Ishikawa (cell line): ENCODE measurements at regions not wholly inside any gene's neighbourhood (a gene's known extent, or its start where the extent isn't known, plus 50 kb on each side); places are given as distances from the start of the nearest gene placed in this dataset.

Experiments used
- CEBPB ChIP-seq: IDR thresholded peaks from 2 replicates; pipeline ENCODE4 v1.6.1; 2012
- CREB1 ChIP-seq: IDR thresholded peaks from 2 replicates; pipeline ENCODE4 v1.6.1; 2012; ENCODE audit warnings: low read depth
- EGR1 ChIP-seq: IDR thresholded peaks from 2 replicates; pipeline ENCODE4 v1.6.1; 2012
- EP300 ChIP-seq: IDR thresholded peaks from 2 replicates; pipeline ENCODE4 v1.6.1; 2012; ENCODE audit warnings: borderline replicate concordance
- FOXM1 ChIP-seq: IDR thresholded peaks from 2 replicates; pipeline ENCODE4 v1.6.1; 2012; ENCODE audit warnings: low read depth, borderline replicate concordance
- MAX ChIP-seq: IDR thresholded peaks from 2 replicates; pipeline ENCODE4 v1.6.1; 2012
- NFIC ChIP-seq: IDR thresholded peaks from 2 replicates; pipeline ENCODE4 v1.6.1; 2012
- RAD21 ChIP-seq: IDR thresholded peaks from 2 replicates; pipeline ENCODE4 v1.6.1; 2012; ENCODE audit warnings: low read depth
- REST ChIP-seq: IDR thresholded peaks from 2 replicates; pipeline ENCODE4 v1.6.1; 2012; ENCODE audit warnings: low read depth, mild to moderate bottlenecking
- TAF1 ChIP-seq: IDR thresholded peaks from 2 replicates; pipeline ENCODE4 v1.6.1; 2012; ENCODE audit warnings: low read depth, mild to moderate bottlenecking
- TCF12 ChIP-seq: IDR thresholded peaks from 2 replicates; pipeline ENCODE4 v1.6.1; 2012; ENCODE audit warnings: low read depth
- TEAD4 ChIP-seq: IDR thresholded peaks from 2 replicates; pipeline ENCODE4 v1.6.1; 2012
- USF1 ChIP-seq: IDR thresholded peaks from 2 replicates; pipeline ENCODE4 v1.6.1; 2012
- YY1 ChIP-seq: IDR thresholded peaks from 2 replicates; pipeline ENCODE4 v1.6.1; 2012; ENCODE audit warnings: low read depth
- ZBTB7A ChIP-seq: IDR thresholded peaks from 2 replicates; pipeline ENCODE4 v1.6.1; 2012; ENCODE audit warnings: low read depth

- no peak for TF ChIP-seq TCF12
- no peak for TF ChIP-seq YY1
- TF ChIP-seq EP300, result no peak
- TF ChIP-seq REST, result no peak
- no peak for TF ChIP-seq TEAD4
- TF ChIP-seq RAD21, result no peak
- no peak for TF ChIP-seq FOXM1
- no peak for TF ChIP-seq TAF1
- TF ChIP-seq EGR1, result no peak
- TF ChIP-seq CEBPB, result no peak
- TF ChIP-seq ZBTB7A, result no peak
- TF ChIP-seq MAX, result no peak
- no peak for TF ChIP-seq CREB1
- no peak for TF ChIP-seq USF1
- TF ChIP-seq NFIC, result no peak
Observed at GRCh38 chr6:71205336-71205956, 83.2 kb upstream of the OGFRL1 start.

- TF ChIP-seq REST (no peak), CEBPB (no peak), TCF12 (no peak)
Observed at GRCh38 chr6:71206089-71206488, 82.5 kb upstream of the OGFRL1 start.

GRCh38 chr6:71209206-71209605, 79.4 kb upstream of the OGFRL1 start:
- TF ChIP-seq RAD21 (no peak), CREB1 (no peak), MAX (no peak), CEBPB (no peak), TAF1 (no peak), REST (no peak), USF1 (no peak), ZBTB7A (no peak), NFIC (no peak), EP300 (no peak), EGR1 (no peak), TEAD4 (no peak), FOXM1 (no peak), YY1 (no peak), TCF12 (no peak)

- TF ChIP-seq EP300, result no peak
- TF ChIP-seq TCF12, result no peak
- no peak for TF ChIP-seq ZBTB7A
- no peak for TF ChIP-seq FOXM1
- TF ChIP-seq CREB1, result no peak
- no peak for TF ChIP-seq USF1
- TF ChIP-seq CEBPB, result no peak
- no peak for TF ChIP-seq EGR1
- no peak for TF ChIP-seq REST
- no peak for TF ChIP-seq NFIC
- no peak for TF ChIP-seq RAD21
- no peak for TF ChIP-seq TEAD4
- TF ChIP-seq YY1, result no peak
- no peak for TF ChIP-seq MAX
- TF ChIP-seq TAF1, result no peak
Observed at GRCh38 chr6:71209626-71210025, 79.0 kb upstream of the OGFRL1 start.
